Thymus (tissue), 11 donors: ENCODE measurements at regions not wholly inside any gene's neighbourhood (a gene's known extent, or its start where the extent isn't known, plus 50 kb on each side); places are given as distances from the start of the nearest gene placed in this dataset.

Experiments used
- DNase-seq, 9 donors: peaks; one replicate each; pipeline ENCODE4 v3.0.0-alpha.2; 2013; ENCODE audit warnings: low spot score in 9 of 9, low read depth in 6 of 9, missing footprints in 1 of 9
- H3K27ac ChIP-seq, 2 donors: one replicate each; pipeline ENCODE4 v1.5.1; 2013; ENCODE audit warnings: control low read depth in 1 of 2, low read depth in 1 of 2, low read length in 1 of 2, mild to moderate bottlenecking in 1 of 2, moderate library complexity in 1 of 2
- H3K27me3 ChIP-seq, 2 donors: one replicate each; pipeline ENCODE4 v1.5.1; 2013; ENCODE audit warnings: low read length in 1 of 2; ENCODE audit not compliant: control insufficient read depth in 2 of 2, insufficient read depth in 1 of 2
- H3K36me3 ChIP-seq, 2 donors: one replicate each; pipeline ENCODE4 v1.5.1; 2013; ENCODE audit warnings: low read length in 1 of 2, mild to moderate bottlenecking in 1 of 2, moderate library complexity in 1 of 2; ENCODE audit not compliant: control insufficient read depth in 2 of 2, insufficient read depth in 2 of 2
- H3K4me1 ChIP-seq, 2 donors: one replicate each; pipeline ENCODE4 v1.5.1; 2013; ENCODE audit warnings: low read length in 2 of 2; ENCODE audit not compliant: control insufficient read depth in 2 of 2, insufficient read depth in 2 of 2
- H3K4me3 ChIP-seq, 2 donors: one replicate each; pipeline ENCODE4 v1.5.1; 2013; ENCODE audit warnings: low read length in 2 of 2, control low read depth in 1 of 2, mild to moderate bottlenecking in 1 of 2
- H3K9me3 ChIP-seq, 2 donors: one replicate each; pipeline ENCODE4 v1.5.1; 2013; ENCODE audit warnings: low read length in 1 of 2, mild to moderate bottlenecking in 1 of 2; ENCODE audit not compliant: control insufficient read depth in 2 of 2, insufficient read depth in 1 of 2
- WGBS: extraction: QIAGEN DNeasy Blood & Tissue Kit; methylation state at CpG from one replicate; pipeline ENCODE4 v1.1.7; 2013; 5-methylcytosine and 5-hydroxymethylcytosine counted together
- donor health status: healthy.

DNA sequence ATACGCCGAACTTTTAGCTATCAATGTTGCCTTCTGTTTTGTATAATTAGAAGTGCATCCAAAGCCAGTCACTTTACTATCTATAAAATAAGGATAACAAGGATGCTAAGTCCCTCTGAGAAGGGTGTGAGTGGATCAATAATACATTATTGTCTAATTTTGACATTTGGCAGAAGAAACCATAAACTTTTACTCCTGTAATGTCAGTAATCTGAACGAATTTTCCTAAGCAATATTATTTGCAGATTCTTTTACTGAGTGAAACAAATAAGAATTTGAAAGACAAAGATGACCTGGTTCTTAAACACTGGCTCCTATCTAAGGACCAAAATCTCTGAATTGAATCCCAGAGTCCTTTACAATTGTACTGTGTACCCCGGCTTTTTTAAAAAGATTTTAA, 126.6 kb upstream of the TMEM161B start:
- Histone ChIP-seq H3K27ac (no peak overlapping the region), H3K9me3 (no peaks in the 10 kb centered on the region), H3K36me3 (no peaks in the 10 kb centered on the region), H3K4me1 (no peaks in the 10 kb centered on the region), H3K27me3 (peaks cover 0 to 2% of the 10 kb centered on the region in 2 donors), H3K4me3 (no peak overlapping the region)
- no peak for DNase-seq
- WGBS, result 81% methylated on average over 4 of the region's 4 CpGs

DNA sequence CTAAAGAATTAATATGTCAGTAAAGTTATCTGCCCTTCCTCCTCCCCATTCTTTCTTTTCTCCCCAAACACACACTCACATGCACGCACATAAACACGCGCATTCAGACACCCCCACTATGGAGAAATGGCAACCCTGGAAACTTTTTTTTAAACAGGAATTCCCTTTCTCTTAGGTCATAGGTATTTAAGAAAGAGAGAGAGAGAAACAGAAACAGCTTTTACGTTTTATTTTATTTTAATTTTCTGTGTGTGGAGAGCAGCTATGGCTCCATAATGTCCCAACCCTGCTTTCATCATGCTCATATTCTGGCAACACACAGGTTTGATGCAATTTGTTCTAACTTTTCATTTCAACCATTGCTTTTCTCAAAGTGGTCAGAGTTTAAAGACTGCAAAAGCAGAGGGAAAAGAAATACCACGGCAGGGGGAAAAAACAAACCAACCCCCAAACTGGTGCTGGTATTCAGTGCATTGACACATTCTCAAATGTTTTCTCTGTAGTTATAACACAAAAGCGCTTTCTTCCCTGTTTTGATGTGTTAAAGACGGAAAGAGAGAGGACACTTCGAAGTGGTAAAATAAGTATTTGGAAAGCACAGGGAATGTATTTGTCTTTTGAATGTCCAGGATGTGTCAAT, 126.0 kb upstream of the TMEM161B start:
- H3K4me1 ChIP-seq, result no peaks in the 10 kb centered on the region
- H3K4me3 ChIP-seq, result no peak overlapping the region
- H3K36me3 ChIP-seq, result no peaks in the 10 kb centered on the region
- peaks cover 0 to 2% of the 10 kb centered on the region in 2 donors for H3K27me3 ChIP-seq
- DNase-seq, result no peak
- no peaks in the 10 kb centered on the region for H3K9me3 ChIP-seq
- H3K27ac ChIP-seq, result no peak overlapping the region
- WGBS, result 77% methylated on average over 8 of the region's 8 CpGs

GRCh38 chr5:88393716-88394535, 125.3 kb upstream of the TMEM161B start:
- Histone ChIP-seq H3K9me3 (no peaks in the 10 kb centered on the region), H3K36me3 (no peaks in the 10 kb centered on the region), H3K27ac (no peak overlapping the region), H3K27me3 (peaks cover 0 to 2% of the 10 kb centered on the region in 2 donors), H3K4me1 (no peaks in the 10 kb centered on the region), H3K4me3 (no peak overlapping the region)
- DNase-seq, result no peak
- 83% methylated on average over 7 of the region's 7 CpGs for WGBS

DNA sequence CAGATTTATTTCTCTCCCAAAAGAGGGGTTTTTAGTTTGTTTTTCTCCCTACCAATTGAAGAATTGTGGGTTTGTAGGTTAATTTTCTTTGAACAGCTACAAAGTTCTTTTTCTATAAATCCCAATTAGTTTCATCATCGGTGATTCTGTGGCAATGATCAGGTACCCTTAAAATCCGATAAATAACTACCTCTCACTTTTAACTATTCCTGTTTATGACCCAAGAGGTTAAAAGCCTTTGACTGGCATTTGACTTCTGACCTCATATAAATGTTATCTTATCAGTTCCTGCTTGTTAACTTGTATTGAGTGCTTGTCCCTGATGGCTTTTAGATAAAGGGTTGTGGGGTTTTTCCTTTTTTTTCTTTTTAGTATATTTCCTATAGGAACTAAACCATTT, 124.4 kb upstream of the TMEM161B start:
- H3K4me3 ChIP-seq, result no peak overlapping the region
- peaks cover 0 to 2% of the 10 kb centered on the region in 2 donors for H3K27me3 ChIP-seq
- no peak overlapping the region for H3K27ac ChIP-seq
- 51% methylated on average over 2 of the region's 2 CpGs for WGBS
- H3K4me1 ChIP-seq, result no peaks in the 10 kb centered on the region
- no peak for DNase-seq
- no peaks in the 10 kb centered on the region for H3K36me3 ChIP-seq
- no peaks in the 10 kb centered on the region for H3K9me3 ChIP-seq

GRCh38 chr5:88391991-88392390, 123.3 kb upstream of the TMEM161B start:
- Histone ChIP-seq H3K27ac (no peak overlapping the region), H3K9me3 (no peaks in the 10 kb centered on the region), H3K4me1 (no peaks in the 10 kb centered on the region), H3K36me3 (no peaks in the 10 kb centered on the region), H3K27me3 (no peaks in the 10 kb centered on the region), H3K4me3 (no peak overlapping the region)
- DNase-seq, result no peak
- 77% methylated on average over 3 of the region's 3 CpGs for WGBS

DNA sequence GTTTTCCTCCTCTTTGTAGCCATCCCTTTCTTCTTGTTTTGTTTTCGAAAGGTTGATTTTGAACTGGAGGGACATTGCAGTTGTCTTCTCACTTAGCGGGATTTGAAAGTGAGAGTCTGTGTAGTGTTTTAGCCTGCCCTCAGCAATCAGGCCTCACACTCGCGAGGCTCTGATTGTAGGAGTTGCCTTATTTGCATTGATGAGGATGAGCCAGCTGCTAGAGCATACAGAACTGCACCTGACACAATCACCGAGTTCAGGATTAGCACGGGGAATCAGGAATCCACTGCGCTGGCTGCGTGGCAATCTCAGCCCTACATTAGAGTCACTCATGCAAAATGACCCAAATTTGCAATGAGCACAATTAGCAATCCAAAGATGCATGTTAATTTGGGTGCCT, 122.5 kb upstream of the TMEM161B start:
- H3K4me1 ChIP-seq, result no peaks in the 10 kb centered on the region
- H3K9me3 ChIP-seq, result no peaks in the 10 kb centered on the region
- H3K27me3 ChIP-seq, result no peaks in the 10 kb centered on the region
- H3K4me3 ChIP-seq, result no peak overlapping the region
- WGBS, result 67% methylated on average over 8 of the region's 8 CpGs
- no peak overlapping the region for H3K27ac ChIP-seq
- DNase-seq, result no peak
- no peaks in the 10 kb centered on the region for H3K36me3 ChIP-seq

DNA sequence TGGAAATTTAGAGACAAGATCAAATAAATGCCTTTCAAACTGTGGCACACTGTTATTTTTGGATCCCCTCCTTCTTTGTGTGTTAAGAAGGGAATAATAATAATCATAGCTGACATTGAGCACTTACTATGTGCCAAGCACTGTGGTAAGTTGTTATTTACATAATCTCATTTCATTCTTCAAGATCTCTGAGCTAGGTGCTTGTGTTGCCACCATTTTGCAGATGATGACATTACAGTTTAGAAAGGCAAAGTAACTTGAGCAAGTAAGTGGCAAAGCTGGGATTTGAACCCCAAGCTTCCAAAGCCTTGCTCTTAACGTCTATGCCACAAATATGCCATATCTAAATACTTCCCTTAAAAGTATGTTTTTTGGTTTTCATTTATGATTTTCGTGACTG, 121.8 kb upstream of the TMEM161B start:
- H3K27me3 ChIP-seq, result no peaks in the 10 kb centered on the region
- H3K4me1 ChIP-seq, result no peaks in the 10 kb centered on the region
- 84% methylated on average over 2 of the region's 2 CpGs for WGBS
- DNase-seq, result no peak
- H3K9me3 ChIP-seq, result no peaks in the 10 kb centered on the region
- no peak overlapping the region for H3K4me3 ChIP-seq
- no peak overlapping the region for H3K27ac ChIP-seq
- H3K36me3 ChIP-seq, result no peaks in the 10 kb centered on the region

DNA sequence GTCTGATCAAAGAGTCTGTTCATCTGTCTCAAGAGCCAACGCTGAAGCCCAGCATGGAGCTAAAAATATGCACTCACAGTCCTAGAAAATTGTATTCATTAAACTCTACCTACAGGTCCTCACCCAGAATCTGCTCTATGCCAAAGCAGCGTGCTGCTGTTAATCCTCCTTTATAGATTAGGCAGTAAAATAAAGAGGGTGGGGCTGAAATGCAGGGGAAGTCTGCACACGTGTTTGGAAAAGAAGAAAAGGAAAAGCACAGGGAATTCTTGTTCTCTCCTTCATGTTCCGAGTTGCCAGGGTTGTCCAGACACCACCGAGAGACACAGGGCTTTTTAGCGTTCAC, 121.4 kb upstream of the TMEM161B start:
- Histone ChIP-seq H3K36me3 (no peaks in the 10 kb centered on the region), H3K4me1 (no peaks in the 10 kb centered on the region), H3K27ac (no peak overlapping the region), H3K27me3 (no peaks in the 10 kb centered on the region), H3K4me3 (no peak overlapping the region), H3K9me3 (no peaks in the 10 kb centered on the region)
- 78% methylated on average over 6 of the region's 6 CpGs for WGBS
- DNase-seq, result no peak

GRCh38 chr5:88389338-88390095, 120.9 kb upstream of the TMEM161B start:
- 87% methylated on average over 4 of the region's 4 CpGs for WGBS
- no peaks in the 10 kb centered on the region for H3K9me3 ChIP-seq
- H3K27ac ChIP-seq, result no peak overlapping the region
- no peaks in the 10 kb centered on the region for H3K36me3 ChIP-seq
- DNase-seq, result no peak
- no peaks in the 10 kb centered on the region for H3K27me3 ChIP-seq
- no peak overlapping the region for H3K4me3 ChIP-seq
- H3K4me1 ChIP-seq, result no peaks in the 10 kb centered on the region
